ENCODE measurements at regions not wholly inside any gene's neighbourhood (a gene's known extent, or its start where the extent isn't known, plus 50 kb on each side); places are given as distances from the start of the nearest gene placed in this dataset. TPM values are rescaled to one million over a fixed set of nuclear protein-coding genes. Genes with fewer than 3 reads are reported as not detected.

GRCh38 chr10:43024524-43024923 is 52.3 kb upstream of the RET start:
- Histone ChIP-seq H4K20me1 (ENCODE audit: low read depth) (no peaks in the 10 kb centered on the region), H3F3A (ENCODE audit: low read depth) (no peaks in the 10 kb centered on the region), H3K79me2 (ENCODE audit: low read depth) (no peaks in the 10 kb centered on the region), H3K9me3 (ENCODE audit: low read depth) (no peaks in the 10 kb centered on the region), H3K27ac (no peak overlapping the region), H3K4me1 (peaks cover 11% of the 10 kb centered on the region), H3K36me3 (no peaks in the 10 kb centered on the region), H3K27me3 (peaks cover 18% of the 10 kb centered on the region), H3K4me3 (no peak overlapping the region), H2AFZ (replicated peaks) (no peak overlapping the region), H3K9ac (no peak overlapping the region), H3K4me2 (no peak overlapping the region)
- H3K4me3 Mint-ChIP-seq = no peak overlapping the region
- H3K27ac Mint-ChIP-seq = no peak overlapping the region
- H3K9me3 Mint-ChIP-seq = peaks cover under 1% of the 10 kb centered on the region
- peaks cover 17% of the 10 kb centered on the region for H3K27me3 Mint-ChIP-seq (ENCODE audit: insufficient read depth, low read depth)
- no peaks in the 10 kb centered on the region for H3K36me3 Mint-ChIP-seq
- no peak for DNase-seq (ENCODE audit: low spot score)
- TF ChIP-seq EZH2phosphoT487 (IDR thresholded peaks at IDR 0.05) = no peak
- TF ChIP-seq CTCF (IDR thresholded peaks at IDR 0.05) = no peak
- TF ChIP-seq EZH2 (IDR thresholded peaks at IDR 0.05) = no peak
- H3K4me1 Mint-ChIP-seq = peaks cover 11% of the 10 kb centered on the region

DNA sequence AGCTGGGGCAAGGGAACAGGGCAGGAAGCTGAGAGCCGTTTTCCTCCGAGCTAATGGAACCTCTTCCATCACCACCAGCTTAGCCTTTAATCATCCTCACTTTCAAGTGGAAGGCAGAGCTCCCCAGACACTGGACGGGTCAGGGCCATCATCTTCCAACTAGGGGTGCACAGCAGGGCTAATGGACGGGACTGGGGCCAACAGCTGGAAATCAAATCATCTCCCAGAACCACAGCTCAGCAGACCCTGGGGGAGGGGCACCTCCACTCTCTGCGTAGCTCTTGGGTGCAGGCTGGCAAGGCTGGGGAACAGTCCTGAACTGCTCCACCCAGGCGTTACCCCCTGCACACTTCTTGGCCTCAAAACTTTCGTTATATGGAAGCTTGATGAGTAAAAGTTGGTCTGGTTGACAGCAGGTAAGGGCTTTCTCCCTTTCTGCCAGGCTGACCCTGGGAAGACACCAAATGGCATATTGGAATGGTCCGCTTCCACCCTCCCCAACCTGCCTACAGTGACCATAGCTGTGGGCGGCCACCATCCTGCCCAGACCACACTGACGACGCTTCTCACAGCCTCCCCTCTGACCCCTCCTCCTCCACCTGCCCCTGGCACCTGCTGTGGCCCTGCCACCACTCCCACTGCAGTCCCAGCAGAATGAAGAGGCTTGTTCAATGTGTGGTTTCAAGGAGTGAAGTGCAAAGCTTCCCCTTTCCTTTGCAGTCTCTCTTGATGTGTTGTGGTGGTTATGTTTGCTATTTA is 51.7 kb upstream of the RET start:
- Histone ChIP-seq H4K20me1 (ENCODE audit: low read depth) (no peaks in the 10 kb centered on the region), H3K36me3 (no peaks in the 10 kb centered on the region), H3K9me3 (ENCODE audit: low read depth) (no peaks in the 10 kb centered on the region), H3K27me3 (peaks cover 18% of the 10 kb centered on the region), H3K9ac (no peak overlapping the region), H3F3A (ENCODE audit: low read depth) (no peaks in the 10 kb centered on the region), H3K4me3 (no peak overlapping the region), H3K4me1 (peaks cover 11% of the 10 kb centered on the region), H2AFZ (replicated peaks) (no peak overlapping the region), H3K4me2 (no peak overlapping the region), H3K27ac (no peak overlapping the region), H3K79me2 (ENCODE audit: low read depth) (no peaks in the 10 kb centered on the region)
- H3K27ac Mint-ChIP-seq = no peak overlapping the region
- peaks cover 11% of the 10 kb centered on the region for H3K4me1 Mint-ChIP-seq
- TF ChIP-seq EZH2 (IDR thresholded peaks at IDR 0.05) = no peak
- TF ChIP-seq EZH2phosphoT487 (IDR thresholded peaks at IDR 0.05) = no peak
- TF ChIP-seq CTCF (IDR thresholded peaks at IDR 0.05) = no peak
- no peaks in the 10 kb centered on the region for H3K36me3 Mint-ChIP-seq
- peaks cover 3% of the 10 kb centered on the region for H3K9me3 Mint-ChIP-seq
- DNase-seq (ENCODE audit: low spot score) = no peak
- H3K4me3 Mint-ChIP-seq = no peak overlapping the region
- H3K27me3 Mint-ChIP-seq (ENCODE audit: insufficient read depth, low read depth) = peaks cover 17% of the 10 kb centered on the region

DNA sequence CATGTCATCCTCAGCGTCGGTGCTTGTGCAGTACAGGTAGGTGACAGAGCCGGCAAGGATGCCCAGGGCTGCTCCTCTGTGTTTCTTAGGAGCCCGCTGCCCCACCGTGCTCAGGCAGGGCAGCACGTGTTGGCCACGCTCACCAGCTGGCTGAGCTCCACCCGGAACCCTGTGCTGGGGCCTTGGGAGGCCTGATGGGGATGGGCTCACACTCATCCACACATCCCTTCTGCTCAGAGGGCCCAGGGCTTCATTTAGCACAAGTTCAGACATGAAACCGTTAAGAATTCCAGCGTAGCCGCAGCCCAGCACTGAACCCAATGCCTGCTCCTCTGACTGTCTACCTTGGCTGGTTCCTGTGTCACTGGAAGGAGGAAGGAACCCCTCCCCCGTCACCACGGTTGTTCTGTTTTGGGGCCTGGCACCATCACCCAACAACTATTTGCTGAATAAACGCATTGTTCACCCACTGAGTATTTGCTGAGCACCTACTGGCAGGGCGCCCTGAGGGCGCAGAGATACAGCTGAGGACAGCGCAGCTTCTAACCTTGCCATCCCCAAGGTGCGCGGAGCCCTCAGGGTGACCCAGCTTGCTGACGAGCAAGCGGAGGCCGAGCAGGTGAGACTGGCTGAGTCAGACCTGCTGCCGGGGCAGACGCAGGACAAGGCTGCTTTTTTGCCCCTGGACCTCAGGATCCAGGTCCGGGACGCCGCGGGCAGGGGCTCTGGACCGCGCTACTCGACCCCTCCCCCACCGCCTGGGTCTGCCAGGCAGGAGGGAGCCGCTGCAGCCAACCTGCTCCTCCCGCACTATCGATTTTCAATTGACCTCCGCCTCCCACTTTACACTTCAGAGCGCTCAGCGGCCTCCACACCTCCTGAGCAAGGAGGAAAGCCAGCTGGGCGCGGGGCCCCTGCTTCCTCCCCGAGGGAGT is 50.6 kb upstream of the RET start:
- H3K9me3 ChIP-seq (ENCODE audit: low read depth) = no peaks in the 10 kb centered on the region
- H3K27me3 ChIP-seq = peaks cover 18% of the 10 kb centered on the region
- Mint-ChIP-seq H3K4me1 (peaks cover 11% of the 10 kb centered on the region), H3K36me3 (no peaks in the 10 kb centered on the region), H3K4me3 (peak overlapping the region; percentile 64), H3K27ac (peak overlapping the region; percentile 15), H3K27me3 (ENCODE audit: insufficient read depth, low read depth) (peaks cover 15% of the 10 kb centered on the region), H3K9me3 (peaks cover 11% of the 10 kb centered on the region)
- no peaks in the 10 kb centered on the region for H4K20me1 ChIP-seq (ENCODE audit: low read depth)
- peak overlapping the region; percentile 39 for H3K4me3 ChIP-seq
- H3K4me2 ChIP-seq = peak overlapping the region; percentile 79
- no peaks in the 10 kb centered on the region for H3K79me2 ChIP-seq (ENCODE audit: low read depth)
- TF ChIP-seq CTCF (IDR thresholded peaks at IDR 0.05) = no peak
- no peak for TF ChIP-seq EZH2 (IDR thresholded peaks at IDR 0.05)
- no peak for TF ChIP-seq EZH2phosphoT487 (IDR thresholded peaks at IDR 0.05)
- H3F3A ChIP-seq (ENCODE audit: low read depth) = no peaks in the 10 kb centered on the region
- H3K27ac ChIP-seq = no peak overlapping the region
- H3K9ac ChIP-seq = no peak overlapping the region
- H2AFZ ChIP-seq (replicated peaks) = peak overlapping the region; percentile 61
- H3K36me3 ChIP-seq = no peaks in the 10 kb centered on the region
- peak; percentile 54 for DNase-seq (ENCODE audit: low spot score)
- peaks cover 11% of the 10 kb centered on the region for H3K4me1 ChIP-seq

Small RNA genes lying in the stretch of these regions (microRNA-seq; reads per million reads assigned to microRNA genes)
- gene MIR5100 = 19.8 reads per million, percentile 52 among the genes with 10 or more reads in this experiment

Small RNA genes lying in the stretch of these regions (small RNA-seq; reads per million reads assigned to genes)
- not detected for gene MIR5100
